NCI-H1930 (cell line): ENCODE measurements at regions not wholly inside any gene's neighbourhood (a gene's known extent, or its start where the extent isn't known, plus 50 kb on each side); places are given as distances from the start of the nearest gene placed in this dataset.

Experiments used
- DNase-seq, 2 experiments: peaks; one replicate each; lab custom pipeline; 2025; lab: John Stamatoyannopoulos, UW

GRCh38 chr7:85498031-85498430 lies 311.2 kb upstream of the SEMA3D start:
- no peak for DNase-seq

- DNase-seq, result no peak
Observed at GRCh38 chr7:85489498-85489897, 302.6 kb upstream of the SEMA3D start.

- no peak for DNase-seq
Observed at GRCh38 chr7:85488406-85488805, 301.6 kb upstream of the SEMA3D start.

GRCh38 chr7:85483177-85483576 lies 296.3 kb upstream of the SEMA3D start:
- no peak for DNase-seq

GRCh38 chr7:85480666-85481065 lies 293.8 kb upstream of the SEMA3D start:
- DNase-seq, result no peak

- no peak for DNase-seq
Observed at GRCh38 chr7:85479918-85480643, 293.2 kb upstream of the SEMA3D start.

- no peak for DNase-seq
Observed at GRCh38 chr7:85478530-85478929, 291.7 kb upstream of the SEMA3D start.

GRCh38 chr7:85475476-85475875 lies 288.6 kb upstream of the SEMA3D start:
- DNase-seq, result no peak

GRCh38 chr7:85475071-85475470 lies 288.2 kb upstream of the SEMA3D start:
- DNase-seq, result no peak

- no peak for DNase-seq
Observed at GRCh38 chr7:85474234-85474633, 287.4 kb upstream of the SEMA3D start.

- no peak for DNase-seq
Observed at GRCh38 chr7:85471740-85472139, 284.9 kb upstream of the SEMA3D start.

- DNase-seq, result no peak
Observed at GRCh38 chr7:85471307-85471706, 284.5 kb upstream of the SEMA3D start.

- DNase-seq, result no peak
Observed at GRCh38 chr7:85469446-85470010, 282.7 kb upstream of the SEMA3D start.

GRCh38 chr7:85464042-85464651 lies 277.3 kb upstream of the SEMA3D start:
- DNase-seq, result no peak

- DNase-seq, result no peak
Observed at GRCh38 chr7:85462671-85463070, 275.8 kb upstream of the SEMA3D start.

- DNase-seq, result no peak
Observed at GRCh38 chr7:85457911-85458310, 271.1 kb upstream of the SEMA3D start.

GRCh38 chr7:85456254-85456653 lies 269.4 kb upstream of the SEMA3D start:
- no peak for DNase-seq

GRCh38 chr7:85454904-85455303 lies 268.0 kb upstream of the SEMA3D start:
- no peak for DNase-seq

GRCh38 chr7:85452674-85453073 lies 265.8 kb upstream of the SEMA3D start:
- no peak for DNase-seq

- no peak for DNase-seq
Observed at GRCh38 chr7:85449478-85449877, 262.6 kb upstream of the SEMA3D start.

GRCh38 chr7:85447004-85447403 lies 260.1 kb upstream of the SEMA3D start:
- no peak for DNase-seq

- no peak for DNase-seq
Observed at GRCh38 chr7:85426487-85426960, 239.7 kb upstream of the SEMA3D start.

- no peak for DNase-seq
Observed at GRCh38 chr7:85424298-85424697, 237.4 kb upstream of the SEMA3D start.
